Anterior cingulate cortex (tissue), 58 donors: ENCODE measurements at regions not wholly inside any gene's neighbourhood (a gene's known extent, or its start where the extent isn't known, plus 50 kb on each side); places are given as distances from the start of the nearest gene placed in this dataset.
"Not testable (repeated sequence)": the region's sequence is repeated elsewhere in the genome, so short reads cannot be mapped to it uniquely, and the experiment has no call there.

ENCODE experiments used
- DNase-seq, 58 donors: peaks; one replicate each; lab custom pipeline; 2025; lab: John Stamatoyannopoulos, UW

GRCh38 chr16:29312835-29313558 is 93.5 kb downstream of the NPIPB11 start:
- peak in 2 of 58 donors; percentile 9 to 29 for DNase-seq

GRCh38 chr16:29312345-29312675 is 94.2 kb downstream of the NPIPB11 start:
- DNase-seq = not testable (repeated sequence)

GRCh38 chr16:29311461-29312344 is 94.8 kb downstream of the NPIPB11 start:
- no peak for DNase-seq

GRCh38 chr16:29310852-29311314 is 95.6 kb downstream of the NPIPB11 start:
- no peak for DNase-seq

- not testable (repeated sequence) for DNase-seq
These were observed 96.3 kb downstream of the NPIPB11 start for GRCh38 chr16:29310243-29310642.

GRCh38 chr16:29309601-29310000 is 96.9 kb downstream of the NPIPB11 start:
- not testable (repeated sequence) for DNase-seq

- DNase-seq = no peak
These were observed 97.6 kb downstream of the NPIPB11 start for GRCh38 chr16:29308644-29309546.

GRCh38 chr16:29307598-29308507 is 98.7 kb downstream of the NPIPB11 start:
- no peak for DNase-seq

GRCh38 chr16:29306943-29307597 is 99.4 kb downstream of the NPIPB11 start:
- no peak for DNase-seq

- DNase-seq = no peak
These were observed 100.3 kb downstream of the NPIPB11 start for GRCh38 chr16:29306201-29306600.

- not testable (repeated sequence) for DNase-seq
These were observed 101.5 kb downstream of the NPIPB11 start for GRCh38 chr16:29305018-29305417.

- peak in 7 of 58 donors; percentile 7 to 34 (median 25) for DNase-seq
These were observed 102.3 kb downstream of the NPIPB11 start for GRCh38 chr16:29304251-29304650.

- no peak for DNase-seq
These were observed 103.0 kb downstream of the NPIPB11 start for GRCh38 chr16:29303520-29303919.

GRCh38 chr16:29302976-29303375 is 103.5 kb downstream of the NPIPB11 start:
- no peak for DNase-seq

- DNase-seq = not testable (repeated sequence)
These were observed 104.1 kb downstream of the NPIPB11 start for GRCh38 chr16:29302433-29302832.

- not testable (repeated sequence) for DNase-seq
These were observed 104.7 kb downstream of the NPIPB11 start for GRCh38 chr16:29301662-29302285.

GRCh38 chr16:29300541-29301535 is 105.7 kb downstream of the NPIPB11 start:
- not testable (repeated sequence) for DNase-seq
